BJ (cell line): ENCODE measurements at regions not wholly inside any gene's neighbourhood (a gene's known extent, or its start where the extent isn't known, plus 50 kb on each side); places are given as distances from the start of the nearest gene placed in this dataset.
A peak's percentile ranks its signal among the peaks of the same experiment; 100 is the strongest.
"Not testable (repeated sequence)": the region's sequence is repeated elsewhere in the genome, so short reads cannot be mapped to it uniquely, and the experiment has no call there.

Source experiments
- CTCF ChIA-PET: fragments of 350-600 bp; formaldehyde crosslinking; extraction: SDS; loops from one replicate; lab custom pipeline; 2021; ENCODE audit warnings: antibody characterized with exemption, inconsistent platforms; lab: Yijun Ruan, JAX
- POLR2A ChIA-PET: fragments of 300-600 bp; sonication (Branson Sonifier 250); formaldehyde crosslinking; extraction: SDS; loops from one replicate; lab custom pipeline; 2021; ENCODE audit warnings: antibody characterized with exemption; lab: Charles Lee
- DNase-seq: peaks from one replicate; pipeline ENCODE4 v3.0.0-alpha.2; 2011; ENCODE audit warnings: low read depth
- H3K27me3 ChIP-seq: 2 replicates; pipeline ENCODE4 v1.6.0; 2011; ENCODE audit warnings: low read length; ENCODE audit not compliant: control insufficient read depth, insufficient read depth
- H3K36me3 ChIP-seq: 2 replicates; pipeline ENCODE4 v1.5.1; 2011; ENCODE audit warnings: low read length; ENCODE audit not compliant: control insufficient read depth, insufficient read depth
- H3K4me3 ChIP-seq: 2 replicates; pipeline ENCODE4 v1.5.1; 2011; ENCODE audit warnings: low read depth, mild to moderate bottlenecking, control low read depth, low read length
- CTCF ChIP-seq: IDR thresholded peaks from 2 replicates; pipeline ENCODE4 v1.5.1; 2011; ENCODE audit warnings: low read depth, mild to moderate bottlenecking, control low read depth, inconsistent platforms, low read length, moderate library complexity; ENCODE audit not compliant: insufficient read depth

DNA sequence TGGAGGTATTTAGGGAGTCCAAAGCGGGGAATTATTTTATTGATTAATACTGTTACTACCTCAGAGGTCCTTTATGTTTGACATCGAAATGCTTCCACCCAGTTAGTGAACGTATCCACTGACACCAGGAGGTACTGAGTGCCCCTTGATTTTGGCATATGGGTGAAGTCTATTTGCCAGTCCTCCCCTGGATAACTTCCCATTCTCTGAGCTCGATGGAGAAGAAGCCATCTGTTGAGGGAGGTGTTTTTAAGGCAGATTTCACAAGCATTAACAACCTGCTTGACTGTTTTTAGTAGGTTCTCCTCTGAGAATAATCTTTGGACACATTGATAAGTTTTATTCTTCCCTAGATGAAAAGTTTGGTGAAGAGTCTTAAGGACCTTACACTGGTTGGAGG lies 165.3 kb upstream of the NREP start:
- Histone ChIP-seq H3K4me3 (no peak overlapping the region), H3K27me3 (no peaks in the 10 kb centered on the region), H3K36me3 (no peaks in the 10 kb centered on the region)
- ChIA-PET CTCF (no interaction called here), POLR2A (no interaction called here)
- DNase-seq = no peak
- TF ChIP-seq CTCF = no peak

DNA sequence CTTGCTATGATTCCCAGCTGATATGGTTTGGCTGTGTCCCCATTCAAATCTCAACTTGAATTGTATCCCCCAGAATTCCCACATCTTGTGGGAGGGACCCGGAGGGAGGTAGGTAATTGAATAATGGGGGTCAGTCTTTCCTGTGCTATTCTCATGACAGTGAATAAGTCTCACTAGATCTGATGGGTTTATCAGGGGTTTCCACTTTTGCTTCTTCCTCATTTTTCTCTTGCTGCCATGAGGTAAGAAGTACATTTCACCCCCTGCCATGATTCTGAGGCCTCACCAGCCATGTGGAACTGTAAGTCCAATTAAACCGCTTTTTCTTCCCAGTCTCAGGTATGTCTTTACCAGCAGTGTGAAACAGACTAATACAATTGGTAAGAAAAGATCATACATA lies 164.7 kb upstream of the NREP start:
- CTCF ChIA-PET, DNase-seq, H3K4me3 ChIP-seq, POLR2A ChIA-PET, H3K36me3 ChIP-seq, H3K27me3 ChIP-seq: not testable (repeated sequence)

- no peak for DNase-seq
- H3K36me3 ChIP-seq = no peaks in the 10 kb centered on the region
- ChIA-PET POLR2A (no interaction called here), CTCF (no interaction called here)
- no peak overlapping the region for H3K4me3 ChIP-seq
- no peak for TF ChIP-seq CTCF
- H3K27me3 ChIP-seq = no peaks in the 10 kb centered on the region
Measured at GRCh38 chr5:111914966-111915636, 158.1 kb upstream of the NREP start.

DNA sequence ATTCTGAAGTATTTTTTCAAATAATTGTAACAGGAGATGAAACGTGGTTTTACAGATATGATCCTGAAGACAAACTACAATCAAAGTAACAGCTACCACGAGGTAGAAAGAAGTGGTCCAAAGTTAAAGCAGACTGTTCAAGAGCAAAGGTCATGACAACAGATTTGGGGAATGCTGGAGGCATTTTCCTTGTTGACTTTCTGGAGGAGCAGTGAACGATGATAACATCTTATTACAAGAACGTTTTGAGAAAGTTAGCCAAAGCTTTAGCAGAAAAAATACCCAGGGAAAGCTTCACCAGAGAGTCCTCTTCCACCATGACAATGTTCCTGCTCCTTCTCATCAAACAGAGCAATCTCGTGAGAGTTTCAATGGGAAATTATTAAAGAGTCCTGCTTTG lies 145.4 kb upstream of the NREP start:
- TF ChIP-seq CTCF = no peak
- POLR2A ChIA-PET = no interaction called here
- Histone ChIP-seq H3K27me3 (no peaks in the 10 kb centered on the region), H3K4me3 (no peak overlapping the region), H3K36me3 (no peaks in the 10 kb centered on the region)
- no peak for DNase-seq
- CTCF ChIA-PET = interaction anchor here (1.0 kb wide), 1 partner anchor 11 kb away, joined by 3 read pairs; no protein-coding TSS in a partner anchor

DNA sequence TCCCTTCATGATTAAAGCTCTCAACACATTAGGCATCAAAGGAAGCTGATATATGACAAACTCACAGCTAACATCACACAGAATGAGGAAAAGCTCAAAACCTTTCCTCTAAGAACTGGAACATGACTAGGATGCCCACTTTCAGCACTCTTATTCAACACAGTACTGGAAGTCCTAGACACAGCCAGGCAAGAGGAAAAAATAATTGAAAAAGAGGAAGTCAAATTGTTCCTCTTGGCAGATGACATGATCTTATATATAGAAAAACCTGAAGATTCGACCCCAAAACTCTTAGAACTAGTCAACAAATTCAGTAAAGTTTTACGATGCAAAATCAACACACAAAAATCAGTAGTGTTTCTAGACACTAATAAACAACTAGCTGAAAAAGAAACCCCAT lies 144.3 kb upstream of the NREP start:
- TF ChIP-seq CTCF = no peak
- POLR2A ChIA-PET = no interaction called here
- no peak for DNase-seq
- Histone ChIP-seq H3K4me3 (no peak overlapping the region), H3K36me3 (no peaks in the 10 kb centered on the region), H3K27me3 (no peaks in the 10 kb centered on the region)
- CTCF ChIA-PET = interaction anchor here (0.7 kb wide), 1 partner anchor 124 kb away, joined by 3 read pairs; no protein-coding TSS in a partner anchor

DNA sequence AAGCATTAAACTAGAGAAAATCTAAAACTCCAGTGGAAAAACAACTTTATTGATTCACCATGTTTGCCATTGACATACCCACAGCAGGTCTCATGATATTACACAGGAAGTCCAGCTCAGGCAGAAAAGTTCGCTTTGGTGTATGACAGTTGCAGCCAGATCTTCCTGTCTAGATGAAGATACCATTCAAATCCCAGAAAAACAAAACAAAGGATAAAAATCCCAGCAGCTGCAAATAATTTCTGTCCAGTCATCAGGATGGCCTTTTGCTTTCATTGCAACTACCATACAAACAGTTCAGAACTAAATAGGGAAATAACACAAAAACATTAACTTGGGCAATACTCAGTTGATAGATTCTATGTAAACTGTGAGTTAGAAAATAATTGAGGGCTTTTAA lies 136.0 kb upstream of the NREP start:
- CTCF ChIA-PET = no interaction called here
- no peaks in the 10 kb centered on the region for H3K27me3 ChIP-seq
- no peaks in the 10 kb centered on the region for H3K36me3 ChIP-seq
- TF ChIP-seq CTCF = no peak
- DNase-seq = peak; percentile 19
- H3K4me3 ChIP-seq = no peak overlapping the region
- POLR2A ChIA-PET = no interaction called here
